PC-3 (cell line): ENCODE measurements at regions not wholly inside any gene's neighbourhood (a gene's known extent, or its start where the extent isn't known, plus 50 kb on each side); places are given as distances from the start of the nearest gene placed in this dataset.

Experiments
- ATAC-seq: fragments of 200-7000 bp; cut with Tn5 transposase; 2 replicates; pipeline ENCODE4 v1.9.1; 2020; ENCODE audit warnings: mild to moderate bottlenecking, moderate library complexity
- BruUV-seq: library from RNA; stranded (reverse); fragments of 400-500 nt; replicated peaks from 2 replicates; lab custom pipeline; 2021; lab: Mats Ljungman, UMichigan
- CTCF ChIA-PET: fragments of 300-600 bp; sonication (Branson Sonifier 250); formaldehyde crosslinking; loops from one replicate; lab custom pipeline; 2022; ENCODE audit warnings: antibody characterized with exemption; lab: Charles Lee
- POLR2A ChIA-PET: fragments of 300-600 bp; sonication (Branson Sonifier 250); formaldehyde crosslinking; loops from one replicate; lab custom pipeline; 2022; ENCODE audit warnings: antibody characterized with exemption; ENCODE audit not compliant: unreplicated experiment; lab: Charles Lee
- DNase-seq: peaks from one replicate; pipeline ENCODE4 v3.0.0-alpha.2; 2015
- H2AFZ ChIP-seq: fragments of 300-600 bp; sonication (generic); 2 replicates; pipeline ENCODE4 v1.6.0; 2016; ENCODE audit warnings: antibody characterized with exemption, low read length
- H3F3A ChIP-seq: fragments of 300-600 bp; sonication (generic); one replicate; pipeline ENCODE4 v1.6.0; 2017; ENCODE audit warnings: antibody characterized with exemption, low read length, control low read depth, mild to moderate bottlenecking; ENCODE audit not compliant: unreplicated experiment
- H3K27ac ChIP-seq: fragments of 300-600 bp; sonication (generic); 2 replicates; pipeline ENCODE4 v1.5.1; 2016; ENCODE audit warnings: mild to moderate bottlenecking, low read length
- H3K27me3 ChIP-seq: fragments of 300-600 bp; sonication (generic); 2 replicates; pipeline ENCODE4 v1.6.1; 2016; ENCODE audit warnings: low read length, mixed read lengths
- H3K36me3 ChIP-seq: fragments of 300-600 bp; sonication (generic); 2 replicates; pipeline ENCODE4 v1.6.1; 2016; ENCODE audit warnings: low read depth, mixed run types, low read length, mixed read lengths
- H3K4me1 ChIP-seq: fragments of 300-600 bp; sonication (generic); 2 replicates; pipeline ENCODE4 v1.5.1; 2016; ENCODE audit warnings: low read length; ENCODE audit not compliant: insufficient read depth
- H3K4me2 ChIP-seq: fragments of 300-600 bp; sonication (generic); 2 replicates; pipeline ENCODE4 v1.6.0; 2016; ENCODE audit warnings: low read length
- H3K4me3 ChIP-seq: fragments of 300-600 bp; sonication (generic); 2 replicates; pipeline ENCODE4 v1.5.1; 2016; ENCODE audit warnings: mild to moderate bottlenecking, low read length, mixed read lengths
- H3K79me2 ChIP-seq: fragments of 300-600 bp; sonication (generic); 2 replicates; pipeline ENCODE4 v1.6.1; 2017; ENCODE audit warnings: low read length, mixed read lengths
- H3K9ac ChIP-seq: fragments of 300-600 bp; sonication (generic); 2 replicates; pipeline ENCODE4 v1.6.0; 2016; ENCODE audit warnings: mild to moderate bottlenecking, low read length
- H3K9me2 ChIP-seq: fragments of 300-600 bp; sonication (generic); replicated peaks from 2 replicates; pipeline ENCODE4 v1.6.1; 2016; ENCODE audit warnings: mixed run types, low read length, mixed read lengths
- H3K9me3 ChIP-seq: fragments of 300-600 bp; sonication (generic); 2 replicates; pipeline ENCODE4 v1.6.1; 2016; ENCODE audit warnings: low read length, mixed read lengths
- H4K20me1 ChIP-seq: fragments of 300-600 bp; sonication (generic); 2 replicates; pipeline ENCODE4 v1.6.1; 2016; ENCODE audit warnings: low read length, mixed read lengths
- CTCF ChIP-seq: fragments of 300-600 bp; sonication (generic); conservative IDR thresholded peaks from 2 replicates; pipeline ENCODE4 v1.5.1; 2017; ENCODE audit warnings: antibody characterized with exemption, low read depth, mild to moderate bottlenecking, low read length
- EZH2 ChIP-seq: fragments of 300-600 bp; sonication (generic); IDR thresholded peaks from one replicate; pipeline ENCODE4 v1.6.1; 2017; ENCODE audit warnings: antibody characterized with exemption, mild to moderate bottlenecking, low read length; ENCODE audit not compliant: unreplicated experiment
- EZH2phosphoT487 ChIP-seq: fragments of 300-600 bp; sonication (generic); IDR thresholded peaks from 2 replicates; pipeline ENCODE4 v1.6.1; 2018; ENCODE audit warnings: mild to moderate bottlenecking, antibody characterized with exemption, low read length, borderline replicate concordance
- intact Hi-C: fragments of 100-400 bp; cut with micrococcal nuclease; formaldehyde crosslinking; loops from 2 replicates; pipeline ENCODE4 v1.9.0; 2023

GRCh38 chrX:115702982-115703381 is 142.0 kb downstream of the PLS3 start:
- intact Hi-C loops, result no loop called here
- H3K27me3 ChIP-seq, result no peaks in the 10 kb centered on the region
- no peaks in the 10 kb centered on the region for H3K36me3 ChIP-seq
- POLR2A ChIA-PET, result no interaction called here
- H3K9ac ChIP-seq, result no peak overlapping the region
- TF ChIP-seq CTCF (no peak), EZH2 (no peak), EZH2phosphoT487 (no peak)
- H3K79me2 ChIP-seq, result no peaks in the 10 kb centered on the region
- H2AFZ ChIP-seq, result no peak overlapping the region
- H3K4me3 ChIP-seq, result no peak overlapping the region
- no peaks in the 10 kb centered on the region for H3K4me1 ChIP-seq
- H3F3A ChIP-seq, result no peaks in the 10 kb centered on the region
- H3K9me3 ChIP-seq, result no peaks in the 10 kb centered on the region
- ATAC-seq (no peak), DNase-seq (no peak)
- H3K4me2 ChIP-seq, result no peak overlapping the region
- H3K9me2 ChIP-seq, result no peaks in the 10 kb centered on the region
- no peak overlapping the region for H3K27ac ChIP-seq
- no peaks in the 10 kb centered on the region for H4K20me1 ChIP-seq
- BruUV-seq, result no TSS peak
- CTCF ChIA-PET, result no interaction called here

- Histone ChIP-seq H3F3A (no peaks in the 10 kb centered on the region), H4K20me1 (no peaks in the 10 kb centered on the region), H3K9me3 (no peaks in the 10 kb centered on the region), H3K36me3 (no peaks in the 10 kb centered on the region), H3K27ac (no peak overlapping the region), H2AFZ (no peak overlapping the region), H3K9me2 (no peaks in the 10 kb centered on the region), H3K4me2 (no peak overlapping the region), H3K4me1 (no peaks in the 10 kb centered on the region), H3K9ac (no peak overlapping the region), H3K27me3 (no peaks in the 10 kb centered on the region), H3K79me2 (no peaks in the 10 kb centered on the region), H3K4me3 (no peak overlapping the region)
- BruUV-seq, result no TSS peak
- CTCF ChIA-PET, result no interaction called here
- no peak for TF ChIP-seq EZH2phosphoT487
- TF ChIP-seq EZH2, result no peak
- no peak for TF ChIP-seq CTCF
- peak; percentile 45 for DNase-seq
- ATAC-seq, result peak; percentile 33; the same call in 1 of the 2 replicates
- intact Hi-C loops, result no loop called here
- POLR2A ChIA-PET, result no interaction called here
These were observed 148.1 kb downstream of the PLS3 start for GRCh38 chrX:115709039-115709438.

GRCh38 chrX:115712484-115712883 is 151.5 kb downstream of the PLS3 start:
- no TSS peak for BruUV-seq
- Histone ChIP-seq H3K9me3 (no peaks in the 10 kb centered on the region), H3K27ac (no peak overlapping the region), H3K9me2 (no peaks in the 10 kb centered on the region), H3K4me2 (no peak overlapping the region), H3K9ac (no peak overlapping the region), H3K27me3 (no peaks in the 10 kb centered on the region), H3F3A (no peaks in the 10 kb centered on the region), H3K4me1 (no peaks in the 10 kb centered on the region), H3K36me3 (no peaks in the 10 kb centered on the region), H3K4me3 (no peak overlapping the region), H4K20me1 (no peaks in the 10 kb centered on the region), H3K79me2 (no peaks in the 10 kb centered on the region), H2AFZ (no peak overlapping the region)
- POLR2A ChIA-PET, result no interaction called here
- no peak for TF ChIP-seq EZH2
- no peak for TF ChIP-seq CTCF
- no peak for TF ChIP-seq EZH2phosphoT487
- intact Hi-C loops, result no loop called here
- CTCF ChIA-PET, result no interaction called here
- ATAC-seq (no peak), DNase-seq (no peak)
